ENCODE measurements at regions not wholly inside any gene's neighbourhood (a gene's known extent, or its start where the extent isn't known, plus 50 kb on each side); places are given as distances from the start of the nearest gene placed in this dataset.

- no peak for TF ChIP-seq EZH2 (IDR thresholded peaks at IDR 0.05; ENCODE audit: low read length)
- TF ChIP-seq, protein P1, sequence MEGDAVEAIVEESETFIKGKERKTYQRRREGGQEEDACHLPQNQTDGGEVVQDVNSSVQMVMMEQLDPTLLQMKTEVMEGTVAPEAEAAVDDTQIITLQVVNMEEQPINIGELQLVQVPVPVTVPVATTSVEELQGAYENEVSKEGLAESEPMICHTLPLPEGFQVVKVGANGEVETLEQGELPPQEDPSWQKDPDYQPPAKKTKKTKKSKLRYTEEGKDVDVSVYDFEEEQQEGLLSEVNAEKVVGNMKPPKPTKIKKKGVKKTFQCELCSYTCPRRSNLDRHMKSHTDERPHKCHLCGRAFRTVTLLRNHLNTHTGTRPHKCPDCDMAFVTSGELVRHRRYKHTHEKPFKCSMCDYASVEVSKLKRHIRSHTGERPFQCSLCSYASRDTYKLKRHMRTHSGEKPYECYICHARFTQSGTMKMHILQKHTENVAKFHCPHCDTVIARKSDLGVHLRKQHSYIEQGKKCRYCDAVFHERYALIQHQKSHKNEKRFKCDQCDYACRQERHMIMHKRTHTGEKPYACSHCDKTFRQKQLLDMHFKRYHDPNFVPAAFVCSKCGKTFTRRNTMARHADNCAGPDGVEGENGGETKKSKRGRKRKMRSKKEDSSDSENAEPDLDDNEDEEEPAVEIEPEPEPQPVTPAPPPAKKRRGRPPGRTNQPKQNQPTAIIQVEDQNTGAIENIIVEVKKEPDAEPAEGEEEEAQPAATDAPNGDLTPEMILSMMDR (optimal IDR thresholded peaks at IDR 0.05 in 1 of 3, IDR thresholded peaks at IDR 0.05 in 1 of 3, conservative IDR thresholded peaks at IDR 0.05 in 1 of 3; ENCODE audit: extremely low read depth in 1 of 3, insufficient read depth in 2 of 3, low read length in 3 of 3): no peak
These were observed 396.2 kb downstream of the HTR7 start for GRCh38 chr10:90461437-90462155.
